ENCODE measurements at regions not wholly inside any gene's neighbourhood (a gene's known extent, or its start where the extent isn't known, plus 50 kb on each side); places are given as distances from the start of the nearest gene placed in this dataset.

GRCh38 chr13:97559030-97559429 is 125.1 kb downstream of the RAP2A start:
- WGBS, 2 donors: 62 to 72% methylated on average over 2 of the region's 2 CpGs
- Histone ChIP-seq H3K9me3 (no peaks in the 10 kb centered on the region), H3K27me3 (no peaks in the 10 kb centered on the region), H3K4me3 (no peak overlapping the region), H3K27ac (no peak overlapping the region), H3K4me1 (no peaks in the 10 kb centered on the region), H3K36me3 (no peaks in the 10 kb centered on the region)
- intact Hi-C loops (cut with DNase I): no loop called here
- FAIRE-seq (no peak), DNase-seq (no peak), ATAC-seq (no peak)
- no peak for TF ChIP-seq CTCF (IDR thresholded peaks at IDR 0.05)

GRCh38 chr13:97559981-97560380 is 126.0 kb downstream of the RAP2A start:
- no peaks in the 10 kb centered on the region for H3K9me3 ChIP-seq
- H3K4me1 ChIP-seq: no peaks in the 10 kb centered on the region
- no peak overlapping the region for H3K4me3 ChIP-seq
- H3K27me3 ChIP-seq: no peaks in the 10 kb centered on the region
- H3K36me3 ChIP-seq: no peaks in the 10 kb centered on the region
- ATAC-seq: no peak
- TF ChIP-seq CTCF (IDR thresholded peaks at IDR 0.05): no peak
- no peak for DNase-seq
- no peak for FAIRE-seq
- WGBS, 2 donors: 75 to 89% methylated on average over 3 of the region's 3 CpGs
- no peak overlapping the region for H3K27ac ChIP-seq
- intact Hi-C loops (cut with DNase I): no loop called here

- H3K9me3 ChIP-seq: no peaks in the 10 kb centered on the region
- no peak for FAIRE-seq
- 15 to 28% methylated on average over 1 of the region's 1 CpG for WGBS, 2 donors
These were observed 127.2 kb downstream of the RAP2A start for GRCh38 chr13:97561182-97561581.

GRCh38 chr13:97562962-97563361 is 129.0 kb downstream of the RAP2A start:
- H3K4me3 ChIP-seq: no peak overlapping the region
- WGBS, 2 donors: 65 to 71% methylated on average over 1 of the region's 1 CpG
- H3K27ac ChIP-seq: no peak overlapping the region
- intact Hi-C loops (cut with DNase I): no loop called here
- FAIRE-seq (no peak), ATAC-seq (no peak), DNase-seq (no peak)
- no peaks in the 10 kb centered on the region for H3K4me1 ChIP-seq
- no peak for TF ChIP-seq CTCF (IDR thresholded peaks at IDR 0.05)
- H3K9me3 ChIP-seq: no peaks in the 10 kb centered on the region
- no peaks in the 10 kb centered on the region for H3K36me3 ChIP-seq
- no peaks in the 10 kb centered on the region for H3K27me3 ChIP-seq

More at GRCh38 chr13:97561182-97561581, 127.2 kb downstream of the RAP2A start:
- intact Hi-C loops (cut with DNase I): no loop called here
- no peak for ATAC-seq
- Histone ChIP-seq H3K36me3 (no peaks in the 10 kb centered on the region), H3K4me3 (no peak overlapping the region), H3K27me3 (no peaks in the 10 kb centered on the region), H3K27ac (no peak overlapping the region), H3K4me1 (no peaks in the 10 kb centered on the region)
- DNase-seq: no peak
- TF ChIP-seq CTCF (IDR thresholded peaks at IDR 0.05): no peak

- no peaks in the 10 kb centered on the region for H3K4me1 ChIP-seq
- H3K27ac ChIP-seq: no peak overlapping the region
- TF ChIP-seq CTCF (IDR thresholded peaks at IDR 0.05): no peak
- intact Hi-C loops (cut with DNase I): no loop called here
- FAIRE-seq (no peak), DNase-seq (no peak), ATAC-seq (no peak)
- H3K9me3 ChIP-seq: no peaks in the 10 kb centered on the region
- WGBS, 2 donors: 71 to 85% methylated on average over 5 of the region's 5 CpGs
- no peaks in the 10 kb centered on the region for H3K27me3 ChIP-seq
- no peak overlapping the region for H3K4me3 ChIP-seq
- H3K36me3 ChIP-seq: no peaks in the 10 kb centered on the region
These were observed 131.0 kb downstream of the RAP2A start for GRCh38 chr13:97564956-97565355.

All from pancreas (tissue), 10 donors.